Activated T-helper 2 cell treated with anti-CD3 and anti-CD28 coated beads, Interferon-gamma antibody, Interleukin-2, Interleukin-4, amounts not matched to agents 10 μg/mL and 5 μg/mL and 100 μg/mL, durations not matched to agents 14 hours and 24 hours and 36 hours (primary cell): ENCODE measurements at regions not wholly inside any gene's neighbourhood (a gene's known extent, or its start where the extent isn't known, plus 50 kb on each side); places are given as distances from the start of the nearest gene placed in this dataset.

Experiments
- DNase-seq: peaks from one replicate; pipeline ENCODE4 v3.0.0; 2021; ENCODE audit warnings: low spot score
- H3K27ac Mint-ChIP-seq: one replicate; pipeline ENCODE4 v1.8.0; 2021; ENCODE audit warnings: mixed read lengths
- H3K27me3 Mint-ChIP-seq: one replicate; pipeline ENCODE4 v1.8.0; 2021; ENCODE audit warnings: low read depth, mixed read lengths
- H3K36me3 Mint-ChIP-seq: one replicate; pipeline ENCODE4 v1.8.0; 2021; ENCODE audit warnings: low read depth, mixed read lengths
- H3K4me1 Mint-ChIP-seq: one replicate; pipeline ENCODE4 v1.8.0; 2021; ENCODE audit warnings: low read depth, mixed read lengths
- H3K4me3 Mint-ChIP-seq: one replicate; pipeline ENCODE4 v1.8.0; 2021; ENCODE audit warnings: low read depth, mild to moderate bottlenecking, moderate library complexity, mixed read lengths
- H3K9me3 Mint-ChIP-seq: one replicate; pipeline ENCODE4 v1.8.0; 2021; ENCODE audit warnings: mixed read lengths
- intact Hi-C: fragments of 100-400 bp; cut with micrococcal nuclease; formaldehyde crosslinking; loops from one replicate; pipeline ENCODE4 v1.15.1; 2023

DNA sequence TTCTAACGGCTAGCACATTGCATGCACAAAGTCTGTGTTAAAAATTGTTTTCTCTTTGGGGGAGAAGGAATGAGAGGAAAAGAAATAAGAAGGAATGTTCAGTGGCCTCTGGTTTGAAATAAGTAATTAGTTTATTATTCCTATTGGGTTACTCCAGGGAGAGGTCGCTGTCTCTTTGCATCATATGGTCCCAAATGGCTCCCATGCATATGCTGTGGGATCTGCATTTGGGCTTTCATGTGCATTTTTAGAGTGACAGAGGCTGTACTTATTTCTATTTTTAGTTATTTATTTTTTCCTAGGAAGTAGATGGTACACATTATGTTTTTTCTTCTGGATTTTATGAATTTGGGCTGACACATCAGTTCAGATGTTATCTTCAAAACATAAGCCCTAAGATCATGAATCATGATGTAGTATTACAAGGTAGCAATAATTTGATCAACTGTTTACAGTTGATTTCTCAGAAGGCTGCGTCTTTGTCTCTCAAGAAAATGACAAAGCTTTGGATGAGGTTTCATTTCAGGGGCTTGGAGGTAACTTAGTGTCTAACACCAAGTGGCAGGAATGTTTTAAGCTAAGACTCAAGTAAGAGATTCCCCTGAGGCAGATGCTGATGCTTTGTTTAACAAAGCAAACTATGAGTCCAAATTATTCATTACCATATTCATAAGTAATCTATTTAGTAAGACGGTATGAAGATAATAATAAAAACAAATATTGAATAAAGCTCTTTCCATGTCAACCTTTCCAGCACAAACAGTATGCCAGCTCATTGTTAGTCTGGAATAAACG lies 247.7 kb downstream of the NSUN3 start:
- no peaks in the 10 kb centered on the region for H3K36me3 Mint-ChIP-seq
- no peak for DNase-seq
- H3K27ac Mint-ChIP-seq = no peak overlapping the region
- H3K4me3 Mint-ChIP-seq = no peak overlapping the region
- H3K9me3 Mint-ChIP-seq = no peaks in the 10 kb centered on the region
- intact Hi-C loops = no loop called here
- H3K4me1 Mint-ChIP-seq = no peaks in the 10 kb centered on the region
- no peaks in the 10 kb centered on the region for H3K27me3 Mint-ChIP-seq

DNA sequence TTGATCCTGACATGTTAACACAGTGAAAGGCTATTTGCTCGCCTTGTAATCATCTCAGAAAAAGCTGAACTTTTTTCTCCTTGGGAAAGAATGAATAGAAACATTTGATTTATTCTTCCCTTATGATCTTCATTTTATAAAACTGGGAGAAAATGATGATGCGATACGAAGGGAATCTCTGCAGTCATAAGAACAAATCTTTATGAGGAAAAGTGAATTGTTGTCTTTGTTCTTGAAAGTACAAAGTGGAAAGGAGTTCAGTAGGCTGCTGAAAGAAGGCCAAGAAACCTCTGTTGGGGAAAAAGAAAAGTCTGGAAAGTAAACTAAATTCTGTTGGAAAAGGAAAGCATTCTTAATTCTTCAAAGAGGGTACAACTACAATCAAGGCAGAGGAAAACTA lies 248.8 kb downstream of the NSUN3 start:
- intact Hi-C loops = no loop called here
- Mint-ChIP-seq H3K27me3 (no peaks in the 10 kb centered on the region), H3K27ac (no peak overlapping the region), H3K4me1 (no peaks in the 10 kb centered on the region), H3K9me3 (no peaks in the 10 kb centered on the region), H3K4me3 (no peak overlapping the region), H3K36me3 (no peaks in the 10 kb centered on the region)
- no peak for DNase-seq

DNA sequence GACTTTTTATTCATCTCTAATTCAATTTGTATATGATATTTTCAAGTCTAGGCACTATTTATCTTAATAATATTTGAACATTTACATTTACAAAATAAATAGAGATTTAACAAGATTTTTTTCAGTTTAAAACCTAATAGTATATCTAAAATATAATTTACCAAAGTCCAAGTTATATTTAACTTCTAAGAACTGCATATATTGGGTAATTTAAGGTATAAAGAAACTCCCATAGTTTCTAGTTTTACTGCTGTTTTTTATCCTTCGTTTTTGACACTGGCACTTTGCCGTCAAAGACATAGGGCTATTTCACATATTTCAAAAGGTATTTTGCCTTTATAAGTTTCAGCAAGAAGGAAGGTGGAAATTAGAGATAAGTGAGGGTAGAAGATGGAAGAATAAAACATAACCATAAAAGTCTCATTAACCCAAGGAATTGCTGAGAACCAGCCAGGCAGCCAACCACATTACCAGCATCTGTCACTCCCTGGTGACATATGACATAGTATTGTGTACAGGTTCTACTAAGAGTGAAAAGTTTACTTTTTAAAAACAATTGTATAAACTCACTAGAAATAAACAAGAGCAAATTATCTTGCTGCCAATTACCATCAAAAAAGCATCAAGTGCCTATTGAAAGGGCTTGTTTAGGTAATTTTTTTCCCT lies 251.5 kb downstream of the NSUN3 start:
- Mint-ChIP-seq H3K4me1 (no peaks in the 10 kb centered on the region), H3K9me3 (no peaks in the 10 kb centered on the region), H3K27ac (no peak overlapping the region), H3K4me3 (no peak overlapping the region), H3K36me3 (no peaks in the 10 kb centered on the region), H3K27me3 (no peaks in the 10 kb centered on the region)
- intact Hi-C loops = no loop called here
- no peak for DNase-seq

DNA sequence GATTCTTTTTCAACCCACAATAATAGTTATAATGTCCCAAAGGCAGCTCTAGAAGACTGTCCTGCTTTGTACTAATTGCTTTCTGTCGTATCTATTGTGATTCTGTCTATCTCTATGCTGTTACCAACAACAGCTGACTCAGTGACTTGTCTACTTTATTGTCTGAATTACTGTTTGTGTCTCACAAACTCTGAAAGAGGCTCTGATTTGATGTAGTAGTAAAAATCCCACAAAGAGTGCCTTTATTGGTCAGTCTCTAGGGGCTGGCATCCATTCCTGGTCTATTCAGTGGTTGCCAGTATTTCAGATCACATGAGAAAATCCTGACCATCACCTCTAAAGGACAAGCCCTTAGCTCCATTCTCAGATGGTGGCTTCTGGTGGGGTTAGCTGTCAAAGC lies 254.2 kb downstream of the NSUN3 start:
- no peak overlapping the region for H3K4me3 Mint-ChIP-seq
- H3K27ac Mint-ChIP-seq = no peak overlapping the region
- intact Hi-C loops = no loop called here

DNA sequence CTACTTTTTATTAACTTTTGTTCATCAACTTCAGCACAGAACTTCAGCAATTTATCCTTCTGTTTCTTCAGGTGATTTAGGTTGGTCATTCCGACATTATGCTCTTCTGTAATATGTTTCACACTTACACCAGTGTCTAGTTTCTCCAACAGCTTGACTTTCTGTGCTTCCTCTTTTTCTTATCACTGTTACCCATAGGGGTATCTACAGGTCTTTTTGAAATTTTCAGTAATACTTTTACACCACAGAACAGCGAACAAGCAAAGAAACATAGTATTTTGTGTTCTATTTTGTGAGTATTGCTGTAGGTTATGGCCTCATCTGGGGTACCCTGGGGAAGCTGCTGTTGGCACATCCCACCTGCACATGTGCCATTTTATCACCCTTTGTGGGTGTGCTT lies 260.7 kb downstream of the NSUN3 start:
- Mint-ChIP-seq H3K36me3 (no peaks in the 10 kb centered on the region), H3K27me3 (no peaks in the 10 kb centered on the region), H3K4me1 (no peaks in the 10 kb centered on the region), H3K27ac (no peak overlapping the region), H3K9me3 (peaks cover 7% of the 10 kb centered on the region), H3K4me3 (no peak overlapping the region)
- intact Hi-C loops = no loop called here
- DNase-seq = no peak

More for the DNA sequence above, 254.2 kb downstream of the NSUN3 start:
- no peak for DNase-seq
- no peaks in the 10 kb centered on the region for H3K27me3 Mint-ChIP-seq
- H3K4me1 Mint-ChIP-seq = no peaks in the 10 kb centered on the region
- peaks cover 7% of the 10 kb centered on the region for H3K9me3 Mint-ChIP-seq
- no peaks in the 10 kb centered on the region for H3K36me3 Mint-ChIP-seq

DNA sequence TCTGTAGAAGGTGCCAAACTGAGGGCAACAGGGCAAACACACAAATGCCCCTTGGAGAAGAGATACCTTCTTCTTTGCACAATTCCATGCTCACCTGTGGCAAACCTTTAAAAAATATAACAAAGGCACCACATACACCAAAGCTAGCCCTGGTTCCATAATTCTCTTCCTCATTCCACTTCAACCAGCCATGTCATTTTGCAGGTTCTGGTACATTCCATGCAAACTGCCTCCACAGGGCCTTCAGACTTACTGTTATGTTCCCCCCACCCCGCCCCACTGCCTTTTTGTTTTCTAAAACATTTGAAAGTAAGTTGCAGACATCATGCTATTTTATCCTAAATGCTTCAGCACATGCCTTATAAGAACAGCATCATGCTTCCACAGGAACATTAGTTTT lies 269.0 kb downstream of the NSUN3 start:
- intact Hi-C loops = no loop called here
- Mint-ChIP-seq H3K36me3 (no peaks in the 10 kb centered on the region), H3K9me3 (no peaks in the 10 kb centered on the region), H3K27me3 (no peaks in the 10 kb centered on the region), H3K4me3 (no peak overlapping the region), H3K4me1 (no peaks in the 10 kb centered on the region), H3K27ac (no peak overlapping the region)
- no peak for DNase-seq

DNA sequence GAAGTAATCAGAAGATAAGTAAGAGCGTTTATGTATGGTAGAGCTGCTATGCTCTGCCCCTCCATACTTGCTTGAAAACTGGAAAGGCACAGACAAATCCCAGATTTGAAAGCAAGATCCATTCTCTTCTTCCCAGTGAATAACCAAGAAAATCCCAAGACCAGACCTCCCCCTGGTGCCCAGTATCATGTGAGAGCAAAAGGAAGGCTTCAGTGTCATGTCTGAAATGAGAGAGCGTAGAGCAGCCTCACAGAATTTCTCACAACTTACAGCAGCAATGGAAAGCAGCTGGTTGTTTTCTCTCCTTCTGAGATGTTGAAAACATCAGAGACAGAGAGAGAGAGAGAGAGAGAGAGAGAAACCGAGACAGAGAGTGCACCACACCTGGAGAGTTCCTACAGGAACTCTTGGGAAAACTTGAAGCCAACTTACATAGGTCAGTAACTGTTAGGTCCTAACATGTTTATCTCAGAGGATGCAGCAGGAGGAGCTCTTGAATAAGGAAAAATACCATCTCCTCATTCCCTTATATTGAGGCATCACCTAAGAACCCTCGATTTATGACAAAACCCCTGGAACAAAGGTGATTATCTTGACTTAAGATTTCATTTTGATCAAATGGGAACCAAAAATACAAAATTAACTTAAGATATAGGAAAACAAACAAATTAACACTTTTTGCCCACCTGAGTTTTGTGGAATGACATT lies 273.3 kb downstream of the NSUN3 start:
- Mint-ChIP-seq H3K4me3 (no peak overlapping the region), H3K27me3 (no peaks in the 10 kb centered on the region), H3K9me3 (no peaks in the 10 kb centered on the region), H3K27ac (no peak overlapping the region), H3K36me3 (no peaks in the 10 kb centered on the region), H3K4me1 (no peaks in the 10 kb centered on the region)
- DNase-seq = no peak
- intact Hi-C loops = no loop called here

DNA sequence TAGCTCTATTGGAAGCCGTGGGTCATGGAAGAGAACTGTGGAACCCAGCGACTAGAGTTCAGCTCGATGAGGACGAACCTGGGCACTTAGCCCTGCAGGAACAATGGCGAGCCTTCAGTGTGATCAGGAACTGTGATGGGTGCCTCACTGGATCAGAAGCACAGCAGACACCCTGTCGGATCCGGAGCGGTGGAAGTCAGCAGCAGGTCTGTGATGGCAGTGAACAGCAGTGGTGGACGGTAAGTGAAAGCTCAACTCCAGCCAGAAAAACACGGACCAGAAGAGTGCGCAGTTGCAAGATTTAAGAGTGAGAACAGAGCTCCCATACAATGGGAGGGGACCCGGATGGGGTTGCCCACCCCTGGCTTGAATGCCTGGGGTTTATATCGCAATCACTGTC lies 282.2 kb downstream of the NSUN3 start:
- Mint-ChIP-seq H3K27me3 (no peaks in the 10 kb centered on the region), H3K4me1 (no peaks in the 10 kb centered on the region), H3K27ac (no peak overlapping the region), H3K4me3 (no peak overlapping the region), H3K36me3 (no peaks in the 10 kb centered on the region), H3K9me3 (peaks cover 4% of the 10 kb centered on the region)
- no peak for DNase-seq
- intact Hi-C loops = no loop called here

DNA sequence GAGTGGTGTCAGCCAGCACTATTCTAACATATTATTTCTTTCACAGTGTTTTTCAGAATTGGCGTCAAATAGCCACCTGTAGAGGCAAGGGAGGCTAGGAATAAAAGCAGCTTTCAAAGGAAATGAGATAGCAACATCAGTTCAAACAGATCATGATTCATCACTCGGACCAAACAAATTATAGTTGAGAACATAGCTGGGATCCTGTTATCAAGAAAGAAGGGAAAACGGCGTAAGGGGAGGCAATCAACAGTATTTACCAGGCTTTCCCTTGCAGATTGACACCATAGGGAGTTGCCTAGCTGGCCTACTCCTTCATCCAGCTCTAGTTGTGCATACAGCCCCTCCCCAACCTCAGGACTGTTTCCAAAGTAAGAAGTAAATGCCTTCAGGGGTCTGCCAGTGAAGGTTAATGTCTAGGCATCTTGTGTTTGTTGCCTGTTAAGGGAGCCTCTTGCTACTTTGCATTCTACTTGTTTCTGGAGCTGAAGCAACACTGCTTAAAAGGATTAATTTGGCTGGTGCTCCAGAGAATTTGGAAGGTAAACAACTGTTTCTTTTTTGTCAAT lies 286.5 kb downstream of the NSUN3 start:
- H3K27ac Mint-ChIP-seq = no peak overlapping the region
- peaks cover 4% of the 10 kb centered on the region for H3K9me3 Mint-ChIP-seq
- no peak overlapping the region for H3K4me3 Mint-ChIP-seq
- H3K27me3 Mint-ChIP-seq = no peaks in the 10 kb centered on the region
- no peaks in the 10 kb centered on the region for H3K36me3 Mint-ChIP-seq
- no peak for DNase-seq
- intact Hi-C loops = no loop called here
- no peaks in the 10 kb centered on the region for H3K4me1 Mint-ChIP-seq

DNA sequence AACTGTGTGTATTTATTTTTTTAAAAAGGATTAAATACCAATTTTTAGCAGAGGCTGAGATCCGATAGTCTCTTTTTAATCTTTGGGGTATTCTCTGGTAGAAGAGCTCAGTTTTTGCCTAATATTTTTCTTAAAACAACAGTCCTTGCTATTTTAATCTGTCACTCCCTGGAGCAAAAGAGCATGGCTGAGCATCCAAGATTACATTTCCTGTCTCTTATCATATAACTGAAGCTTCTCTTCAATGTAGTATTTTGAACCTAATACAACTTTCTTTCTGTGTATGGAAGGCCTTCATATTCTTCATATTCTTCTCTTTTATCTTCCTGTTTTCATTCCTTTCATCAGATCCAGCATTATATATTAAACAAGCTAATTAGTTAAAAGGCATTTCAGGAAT lies 293.7 kb downstream of the NSUN3 start:
- Mint-ChIP-seq H3K36me3 (no peaks in the 10 kb centered on the region), H3K9me3 (no peaks in the 10 kb centered on the region), H3K4me1 (no peaks in the 10 kb centered on the region), H3K4me3 (no peak overlapping the region), H3K27ac (no peak overlapping the region), H3K27me3 (no peaks in the 10 kb centered on the region)
- no peak for DNase-seq
- intact Hi-C loops = no loop called here

DNA sequence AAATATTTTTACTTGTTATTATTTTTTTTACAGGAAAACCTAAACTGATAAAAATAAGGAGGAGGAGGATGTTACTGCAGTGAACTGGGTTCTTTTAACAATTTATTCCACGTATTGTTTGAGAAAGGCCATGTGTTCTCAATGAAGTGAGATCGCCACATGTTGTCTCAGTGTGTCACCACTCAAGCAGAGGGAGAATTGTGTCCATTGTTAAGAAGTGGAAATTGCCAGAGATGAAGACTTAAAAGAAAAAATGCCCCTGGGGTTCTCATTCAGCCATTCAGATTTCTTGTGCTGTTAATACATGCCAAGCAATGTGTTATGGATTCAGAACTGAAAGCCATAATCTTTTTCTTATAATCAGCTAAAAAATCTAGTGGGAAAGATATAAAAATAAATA lies 297.1 kb downstream of the NSUN3 start:
- H3K27me3 Mint-ChIP-seq = no peaks in the 10 kb centered on the region
- H3K36me3 Mint-ChIP-seq = no peaks in the 10 kb centered on the region
- intact Hi-C loops = no loop called here
- H3K9me3 Mint-ChIP-seq = no peaks in the 10 kb centered on the region
- H3K4me1 Mint-ChIP-seq = no peaks in the 10 kb centered on the region
- no peak for DNase-seq
- no peak overlapping the region for H3K27ac Mint-ChIP-seq
- no peak overlapping the region for H3K4me3 Mint-ChIP-seq

DNA sequence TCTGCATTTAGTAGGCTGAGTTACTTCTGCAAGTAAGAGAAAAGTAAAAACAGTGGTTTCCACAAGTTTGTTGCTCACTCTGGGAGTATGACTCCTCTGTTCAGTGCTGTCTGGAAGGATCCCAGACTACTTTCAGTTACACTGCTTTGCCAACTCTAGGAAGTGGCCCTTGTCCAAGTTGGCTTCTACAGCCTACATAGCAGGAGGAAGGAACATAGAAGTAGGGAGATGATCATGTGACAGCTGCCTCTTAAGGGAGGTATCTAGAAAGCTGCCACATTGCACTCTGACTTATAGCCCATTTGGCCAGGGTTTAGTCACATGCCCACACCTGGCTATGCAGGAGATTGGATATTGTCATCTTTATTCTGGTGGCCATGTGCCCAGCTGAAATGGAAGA lies 298.1 kb downstream of the NSUN3 start:
- Mint-ChIP-seq H3K4me3 (no peak overlapping the region), H3K9me3 (no peaks in the 10 kb centered on the region), H3K27ac (no peak overlapping the region), H3K4me1 (no peaks in the 10 kb centered on the region), H3K27me3 (no peaks in the 10 kb centered on the region), H3K36me3 (no peaks in the 10 kb centered on the region)
- intact Hi-C loops = no loop called here
- DNase-seq = no peak

DNA sequence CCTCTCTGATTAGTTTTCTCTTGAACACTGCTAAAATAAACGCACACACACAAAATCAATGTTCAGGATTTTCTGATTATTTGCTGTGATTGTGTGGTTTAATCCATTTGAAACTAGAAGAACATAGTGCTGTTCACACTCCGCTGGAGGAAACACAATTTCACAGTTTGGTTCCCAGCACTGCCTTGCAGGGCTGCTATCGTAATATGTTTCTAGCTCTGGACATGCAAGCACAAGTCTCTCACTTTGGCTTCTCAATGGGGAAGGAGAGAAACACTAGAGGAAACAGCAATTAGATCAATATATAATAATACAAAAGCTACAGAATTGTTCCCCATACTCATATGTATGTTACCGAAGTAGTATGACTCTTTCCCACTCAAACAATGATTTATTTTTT lies 299.5 kb downstream of the NSUN3 start:
- no peak for DNase-seq
- Mint-ChIP-seq H3K27ac (no peak overlapping the region), H3K4me1 (no peaks in the 10 kb centered on the region), H3K9me3 (peaks cover 5% of the 10 kb centered on the region), H3K27me3 (no peaks in the 10 kb centered on the region), H3K4me3 (no peak overlapping the region), H3K36me3 (no peaks in the 10 kb centered on the region)
- intact Hi-C loops = no loop called here
